OCI-LY3 (cell line): ENCODE measurements at regions not wholly inside any gene's neighbourhood (a gene's known extent, or its start where the extent isn't known, plus 50 kb on each side); places are given as distances from the start of the nearest gene placed in this dataset.
"Not testable (repeated sequence)": the region's sequence is repeated elsewhere in the genome, so short reads cannot be mapped to it uniquely, and the experiment has no call there.

Source experiments
- H2AFZ ChIP-seq: fragments of 200-600, 300-600 bp; shearing (Covaris generic); 2 replicates; pipeline ENCODE4 v1.6.0; 2014; ENCODE audit warnings: antibody characterized with exemption, low read depth, low read length
- H3K27ac ChIP-seq: fragments of 200-600, 300-600 bp; sonication (generic); 2 replicates; pipeline ENCODE4 v1.5.1; 2014; ENCODE audit warnings: mild to moderate bottlenecking, low read length, moderate library complexity, mixed read lengths
- H3K27me3 ChIP-seq: fragments of 200-600, 300-600 bp; sonication (generic); 2 replicates; pipeline ENCODE4 v1.6.1; 2014; ENCODE audit warnings: low read depth, low read length, mixed read lengths
- H3K36me3 ChIP-seq: fragments of 200-600, 300-600 bp; sonication (generic); replicated peaks from 2 replicates; pipeline ENCODE3; 2014; ENCODE audit warnings: low read depth, low read length, mixed read lengths
- H3K4me1 ChIP-seq: fragments of 300-600, 200-600 bp; sonication (generic); 2 replicates; pipeline ENCODE4 v1.6.1; 2014; ENCODE audit warnings: low read length, mixed read lengths
- H3K4me2 ChIP-seq: fragments of 200-600, 300-600 bp; sonication (generic); 2 replicates; pipeline ENCODE4 v1.6.1; 2014; ENCODE audit warnings: low read length, mixed read lengths
- H3K4me3 ChIP-seq: fragments of 300-600, 200-600 bp; sonication (generic); 2 replicates; pipeline ENCODE4 v1.5.1; 2014; ENCODE audit warnings: antibody characterized with exemption, mild to moderate bottlenecking, low read length, moderate library complexity
- H3K79me2 ChIP-seq: fragments of 300-600, 200-600 bp; shearing (Covaris generic); 2 replicates; pipeline ENCODE4 v1.6.1; 2014; ENCODE audit warnings: mild to moderate bottlenecking, low read length, mixed read lengths
- H3K9ac ChIP-seq: fragments of 300-600, 200-600 bp; shearing (Covaris generic); 2 replicates; pipeline ENCODE4 v1.6.0; 2014; ENCODE audit warnings: mild to moderate bottlenecking, low read length, moderate library complexity
- H3K9me3 ChIP-seq: fragments of 200-600, 300-600 bp; shearing (Covaris generic); 2 replicates; pipeline ENCODE4 v1.6.1; 2014; ENCODE audit warnings: low read length, mixed read lengths; ENCODE audit not compliant: insufficient read depth
- H4K20me1 ChIP-seq: fragments of 200-600, 300-600 bp; sonication (generic); 2 replicates; pipeline ENCODE4 v1.6.1; 2016; ENCODE audit warnings: low read length, mixed read lengths; ENCODE audit not compliant: insufficient read depth
- EZH2phosphoT487 ChIP-seq: fragments of 200-600 bp; shearing (Covaris generic); IDR thresholded peaks from 2 replicates; pipeline ENCODE4 v1.6.1; 2018; ENCODE audit warnings: antibody characterized with exemption, mixed run types, low read depth
- TF ChIP-seq, protein P1 (sequence below): fragments of 200-600, 300-600 bp; sonication (generic); IDR thresholded peaks from 2 replicates; pipeline ENCODE4 v1.5.1; 2014; ENCODE audit warnings: antibody characterized with exemption, low read length, low read depth

DNA sequence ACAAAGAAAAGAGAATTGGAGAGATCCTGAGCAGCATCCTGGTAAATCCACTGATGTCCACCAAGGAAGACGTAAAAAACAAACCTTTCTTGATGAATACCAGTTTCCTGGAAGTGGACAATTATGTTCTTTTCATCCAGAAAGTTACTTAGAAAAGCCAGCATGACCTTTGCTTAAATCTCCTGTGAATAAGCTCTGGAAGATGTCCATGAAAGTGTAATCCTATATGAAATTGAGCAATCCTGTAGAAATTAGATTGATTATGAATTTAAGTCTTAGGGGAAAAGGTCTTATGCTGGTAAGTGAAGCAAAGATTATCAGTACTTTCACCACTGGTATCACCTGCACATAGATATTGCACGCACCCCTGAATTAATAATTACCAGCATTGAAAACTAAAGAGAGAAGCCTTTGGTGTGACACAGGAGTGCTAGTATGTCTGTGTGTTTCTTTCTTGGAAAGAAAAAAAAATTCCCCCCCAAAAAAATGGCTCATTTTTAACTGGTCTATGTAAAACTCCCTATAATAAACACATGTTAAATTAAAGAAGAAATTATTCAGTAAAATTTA is 164.5 kb upstream of the LHX8 start:
- no peak overlapping the region for H2AFZ ChIP-seq
- H3K4me3 ChIP-seq, result no peak overlapping the region
- H3K36me3 ChIP-seq, result no peaks in the 10 kb centered on the region
- no peak overlapping the region for H3K9ac ChIP-seq
- TF ChIP-seq, protein P1, sequence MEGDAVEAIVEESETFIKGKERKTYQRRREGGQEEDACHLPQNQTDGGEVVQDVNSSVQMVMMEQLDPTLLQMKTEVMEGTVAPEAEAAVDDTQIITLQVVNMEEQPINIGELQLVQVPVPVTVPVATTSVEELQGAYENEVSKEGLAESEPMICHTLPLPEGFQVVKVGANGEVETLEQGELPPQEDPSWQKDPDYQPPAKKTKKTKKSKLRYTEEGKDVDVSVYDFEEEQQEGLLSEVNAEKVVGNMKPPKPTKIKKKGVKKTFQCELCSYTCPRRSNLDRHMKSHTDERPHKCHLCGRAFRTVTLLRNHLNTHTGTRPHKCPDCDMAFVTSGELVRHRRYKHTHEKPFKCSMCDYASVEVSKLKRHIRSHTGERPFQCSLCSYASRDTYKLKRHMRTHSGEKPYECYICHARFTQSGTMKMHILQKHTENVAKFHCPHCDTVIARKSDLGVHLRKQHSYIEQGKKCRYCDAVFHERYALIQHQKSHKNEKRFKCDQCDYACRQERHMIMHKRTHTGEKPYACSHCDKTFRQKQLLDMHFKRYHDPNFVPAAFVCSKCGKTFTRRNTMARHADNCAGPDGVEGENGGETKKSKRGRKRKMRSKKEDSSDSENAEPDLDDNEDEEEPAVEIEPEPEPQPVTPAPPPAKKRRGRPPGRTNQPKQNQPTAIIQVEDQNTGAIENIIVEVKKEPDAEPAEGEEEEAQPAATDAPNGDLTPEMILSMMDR, result no peak
- TF ChIP-seq EZH2phosphoT487, result no peak
- no peaks in the 10 kb centered on the region for H3K4me1 ChIP-seq
- H3K27ac ChIP-seq, result no peak overlapping the region
- no peak overlapping the region for H3K4me2 ChIP-seq
- H3K27me3 ChIP-seq, result no peaks in the 10 kb centered on the region
- no peaks in the 10 kb centered on the region for H3K79me2 ChIP-seq
- H3K9me3 ChIP-seq, result no peaks in the 10 kb centered on the region
- no peaks in the 10 kb centered on the region for H4K20me1 ChIP-seq

DNA sequence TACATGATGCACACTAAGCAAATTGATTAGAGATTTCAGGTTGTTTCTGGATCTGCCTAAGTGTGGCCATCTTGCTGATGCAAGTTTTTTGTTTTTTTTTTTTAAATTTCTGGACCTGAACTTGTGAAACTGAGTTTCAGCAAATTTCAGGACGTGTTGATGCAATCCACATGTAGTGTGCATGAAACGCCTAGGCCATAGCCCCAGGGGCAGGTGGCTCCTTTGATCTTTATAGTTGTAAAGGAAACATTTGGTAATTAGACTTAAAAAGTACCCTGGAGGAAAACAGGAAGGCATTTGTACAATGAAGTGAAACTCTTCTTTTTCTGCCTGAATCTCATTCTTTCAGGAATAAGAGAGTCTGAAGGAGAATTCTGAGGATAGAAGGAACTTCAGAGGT is 162.2 kb upstream of the LHX8 start:
- no peak overlapping the region for H3K4me3 ChIP-seq
- no peak for TF ChIP-seq EZH2phosphoT487
- TF ChIP-seq, protein P1, result no peak
- H3K79me2 ChIP-seq, result no peaks in the 10 kb centered on the region
- no peak overlapping the region for H3K4me2 ChIP-seq
- H3K4me1 ChIP-seq, result no peaks in the 10 kb centered on the region
- H3K9me3 ChIP-seq, result no peaks in the 10 kb centered on the region
- H3K9ac ChIP-seq, result no peak overlapping the region
- no peak overlapping the region for H2AFZ ChIP-seq
- no peaks in the 10 kb centered on the region for H4K20me1 ChIP-seq
- no peaks in the 10 kb centered on the region for H3K27me3 ChIP-seq
- H3K27ac ChIP-seq, result no peak overlapping the region
- no peaks in the 10 kb centered on the region for H3K36me3 ChIP-seq

DNA sequence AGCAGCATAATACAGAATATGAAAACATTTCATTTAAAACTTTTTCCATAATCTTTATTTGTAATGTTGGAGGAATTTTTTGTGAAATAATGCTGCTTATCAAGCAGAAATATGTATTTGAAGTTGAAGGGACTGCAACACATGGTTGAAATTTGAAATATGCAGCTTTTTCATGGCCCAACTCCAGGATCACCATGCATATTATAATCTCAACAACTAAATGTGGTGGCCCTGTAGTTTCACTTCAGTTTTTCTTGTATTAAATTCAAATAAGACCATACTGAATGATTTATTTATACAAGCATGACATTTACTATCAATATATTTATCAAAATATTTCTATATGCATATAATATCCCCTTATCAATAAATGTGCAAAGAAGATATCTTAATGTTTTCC is 157.7 kb upstream of the LHX8 start:
- Histone ChIP-seq H3K9me3 (no peaks in the 10 kb centered on the region), H3K36me3 (no peaks in the 10 kb centered on the region), H3K27ac (no peak overlapping the region), H3K9ac (no peak overlapping the region), H2AFZ (no peak overlapping the region), H3K79me2 (no peaks in the 10 kb centered on the region), H3K4me1 (no peaks in the 10 kb centered on the region), H4K20me1 (no peaks in the 10 kb centered on the region), H3K4me2 (no peak overlapping the region), H3K27me3 (no peaks in the 10 kb centered on the region), H3K4me3 (no peak overlapping the region)
- TF ChIP-seq, protein P1, result no peak
- TF ChIP-seq EZH2phosphoT487, result no peak

DNA sequence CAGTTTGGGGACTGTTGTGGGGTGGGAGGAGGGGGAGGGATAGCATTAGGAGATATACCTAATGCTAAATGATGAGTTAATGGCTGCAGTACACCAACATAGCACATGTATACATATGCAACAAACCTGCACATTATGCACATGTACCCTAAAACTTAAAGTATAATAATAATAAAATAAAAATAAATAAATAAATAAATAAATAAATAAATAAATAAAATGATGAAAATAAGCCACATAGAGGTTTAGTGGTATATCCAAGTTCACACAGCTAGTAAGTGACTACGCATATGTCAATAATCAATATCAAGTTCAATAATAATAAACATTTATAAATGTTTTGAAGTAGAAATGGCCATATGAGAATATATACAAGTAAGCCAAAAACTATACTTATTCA is 141.7 kb upstream of the LHX8 start:
- H3K4me3 ChIP-seq, H3K9me3 ChIP-seq, H4K20me1 ChIP-seq, H3K9ac ChIP-seq, H3K79me2 ChIP-seq, H3K27me3 ChIP-seq, H3K36me3 ChIP-seq, H3K27ac ChIP-seq, H2AFZ ChIP-seq, H3K4me1 ChIP-seq, H3K4me2 ChIP-seq: not testable (repeated sequence)

DNA sequence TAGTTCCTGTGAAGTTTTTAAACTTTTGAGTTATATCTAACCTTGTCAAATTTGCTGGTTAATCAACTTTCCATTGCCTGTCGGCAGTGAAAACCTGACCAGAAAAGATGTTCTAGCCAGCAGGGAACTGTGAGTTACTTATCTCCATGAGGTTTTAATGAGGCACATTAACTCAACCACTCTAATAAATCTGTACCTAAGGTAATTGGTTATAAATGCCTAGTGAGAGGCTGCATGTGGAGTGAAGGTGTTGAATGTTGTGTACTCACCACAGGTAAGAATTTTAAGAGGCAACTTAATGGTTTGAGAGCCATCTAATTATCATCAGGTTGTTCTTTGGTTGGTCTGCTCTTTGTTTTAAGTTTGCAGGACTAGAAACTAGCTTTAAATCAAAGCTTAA is 138.4 kb upstream of the LHX8 start:
- Histone ChIP-seq H4K20me1 (no peaks in the 10 kb centered on the region), H3K27me3 (no peaks in the 10 kb centered on the region), H3K79me2 (no peaks in the 10 kb centered on the region), H3K9ac (no peak overlapping the region), H3K9me3 (no peaks in the 10 kb centered on the region), H3K27ac (no peak overlapping the region), H3K36me3 (no peaks in the 10 kb centered on the region), H3K4me2 (no peak overlapping the region), H2AFZ (no peak overlapping the region), H3K4me3 (no peak overlapping the region), H3K4me1 (no peaks in the 10 kb centered on the region)
- TF ChIP-seq, protein P1, result no peak
